T-cell (primary cell): ENCODE measurements at regions not wholly inside any gene's neighbourhood (a gene's known extent, or its start where the extent isn't known, plus 50 kb on each side); places are given as distances from the start of the nearest gene placed in this dataset.

Source experiments
- ATAC-seq, 4 experiments: fragments of 200-7000 bp in 3 of 4; fragments of 150-1000 bp in 1 of 4; cut with Tn5 transposase; replicated peaks in 1 of 4; 1 replicate in 3 of 4; 2 replicates in 1 of 4; pipeline ENCODE4 v1.10.0; 2021; ENCODE audit warnings: moderate library complexity in 3 of 4, mild to moderate bottlenecking in 2 of 4, moderate number of reproducible peaks in 1 of 4
- CTCF ChIA-PET, 2 donors: fragments of 300-600 bp; sonication (Branson Sonifier 250); formaldehyde crosslinking; loops; one replicate each; lab custom pipeline; 2022; ENCODE audit warnings: antibody characterized with exemption in 2 of 2; lab: Charles Lee
- POLR2A ChIA-PET, 2 donors: fragments of 300-600 bp; sonication (Branson Sonifier 250); formaldehyde crosslinking; loops; one replicate each; lab custom pipeline; 2022; ENCODE audit warnings: antibody characterized with exemption in 2 of 2; lab: Charles Lee
- DNase-seq, 35 experiments: peaks; one replicate each; pipeline versions ENCODE4 v3.0.0 to v3.0.0-alpha.2; 2013 to 2023
- H3K27ac ChIP-seq: one replicate; pipeline ENCODE4 v1.5.1; 2013; ENCODE audit warnings: low read length
- H3K27me3 ChIP-seq, 2 experiments: replicated peaks in 1 of 2; 1 replicate in 1 of 2; 2 replicates in 1 of 2; pipeline versions ENCODE4 v1.6.1 to v1.7.0; 2013; ENCODE audit warnings: low read length in 1 of 2, mixed read lengths in 1 of 2; ENCODE audit not compliant: control insufficient read depth in 2 of 2, insufficient read depth in 2 of 2; ENCODE audit errors: extremely low read depth in 1 of 2
- H3K36me3 ChIP-seq, 2 donors: 1 replicate in 1 of 2; 2 replicates in 1 of 2; pipeline versions ENCODE4 v1.6.1 to v1.7.0; 2013; ENCODE audit warnings: low read length in 1 of 2; ENCODE audit not compliant: control insufficient read depth in 2 of 2, insufficient read depth in 1 of 2; ENCODE audit errors: extremely low read depth in 1 of 2
- H3K4me1 ChIP-seq, 2 experiments: 1 replicate in 1 of 2; 2 replicates in 1 of 2; pipeline versions ENCODE4 v1.6.1 to v1.7.0; 2013; ENCODE audit warnings: low read length in 2 of 2, mixed read lengths in 1 of 2; ENCODE audit not compliant: insufficient read depth in 2 of 2, control insufficient read depth in 1 of 2; ENCODE audit errors: extremely low read depth in 1 of 2
- H3K4me3 ChIP-seq, 2 donors: 1 replicate in 1 of 2; 2 replicates in 1 of 2; pipeline versions ENCODE4 v1.5.1 to v1.7.0; 2013; ENCODE audit warnings: mild to moderate bottlenecking in 2 of 2, low read length in 1 of 2, moderate library complexity in 1 of 2; ENCODE audit not compliant: control insufficient read depth in 1 of 2; ENCODE audit errors: extremely low read depth in 1 of 2
- H3K9me3 ChIP-seq: 2 replicates; pipeline ENCODE4 v1.7.0; 2013
- H3K27ac Mint-ChIP-seq, 2 donors: one replicate each; pipeline ENCODE4 v1.8.0; 2020 to 2021; ENCODE audit warnings: mild to moderate bottlenecking in 2 of 2, mixed read lengths in 2 of 2
- H3K27me3 Mint-ChIP-seq, 2 donors: one replicate each; pipeline ENCODE4 v1.8.0; 2021 to 2022; ENCODE audit warnings: mixed read lengths in 2 of 2
- H3K36me3 Mint-ChIP-seq: one replicate; pipeline ENCODE4 v1.8.0; 2021; ENCODE audit warnings: mixed read lengths
- H3K4me1 Mint-ChIP-seq, 3 donors: one replicate each; pipeline ENCODE4 v1.8.0; 2020 to 2022; ENCODE audit warnings: mixed read lengths in 3 of 3, mild to moderate bottlenecking in 1 of 3
- H3K4me3 Mint-ChIP-seq, 3 donors: one replicate each; pipeline ENCODE4 v1.8.0; 2020 to 2022; ENCODE audit warnings: mild to moderate bottlenecking in 3 of 3, mixed read lengths in 3 of 3, moderate library complexity in 3 of 3
- H3K9me3 Mint-ChIP-seq, 3 donors: one replicate each; pipeline ENCODE4 v1.8.0; 2020 to 2022; ENCODE audit warnings: mixed read lengths in 3 of 3
- WGBS: methylation state at CpG from one replicate; pipeline ENCODE4 v1.1.5; 2013; ENCODE audit warnings: missing lambda C conversion rate; ENCODE audit not compliant: insufficient coverage; 5-methylcytosine and 5-hydroxymethylcytosine counted together

- no peaks in the 10 kb centered on the region for H3K27me3 Mint-ChIP-seq
- Histone ChIP-seq H3K27ac (no peak overlapping the region), H3K4me1 (no peaks in the 10 kb centered on the region), H3K36me3 (no peaks in the 10 kb centered on the region), H3K9me3 (no peaks in the 10 kb centered on the region), H3K27me3 (peaks cover 0 to 22% of the 10 kb centered on the region in 2 experiments), H3K4me3 (no peak overlapping the region)
- no peak overlapping the region for H3K4me3 Mint-ChIP-seq
- ChIA-PET CTCF (no interaction called here), POLR2A (no interaction called here)
- DNase-seq (no peak), ATAC-seq (no peak)
- H3K4me1 Mint-ChIP-seq = no peaks in the 10 kb centered on the region
- peaks cover 6 to 16% (median 9%) of the 10 kb centered on the region in 3 donors for H3K9me3 Mint-ChIP-seq
- H3K27ac Mint-ChIP-seq = no peak overlapping the region
- peaks cover 2% of the 10 kb centered on the region for H3K36me3 Mint-ChIP-seq
- no CpG with 5 or more reads among the region's 1 CpG for WGBS
Observed at GRCh38 chr20:24894967-24895366, 54.1 kb upstream of the CST7 start.

GRCh38 chr20:24895431-24895830, 53.6 kb upstream of the CST7 start:
- no peaks in the 10 kb centered on the region for H3K9me3 ChIP-seq
- 78% methylated on average over 3 of the region's 7 CpGs for WGBS
- Mint-ChIP-seq H3K27me3 (no peaks in the 10 kb centered on the region), H3K9me3 (peaks cover 6 to 17% (median 9%) of the 10 kb centered on the region in 3 donors), H3K4me1 (no peaks in the 10 kb centered on the region), H3K36me3 (peaks cover 2% of the 10 kb centered on the region), H3K27ac (no peak overlapping the region), H3K4me3 (no peak overlapping the region)
- ChIA-PET POLR2A (no interaction called here), CTCF (no interaction called here)
- H3K36me3 ChIP-seq = no peaks in the 10 kb centered on the region
- H3K4me1 ChIP-seq = no peaks in the 10 kb centered on the region
- H3K27ac ChIP-seq = no peak overlapping the region
- DNase-seq (no peak), ATAC-seq (no peak)
- H3K4me3 ChIP-seq = no peak overlapping the region
- peaks cover 0 to 26% of the 10 kb centered on the region in 2 experiments for H3K27me3 ChIP-seq

- no peaks in the 10 kb centered on the region for H3K27me3 Mint-ChIP-seq
- no peak overlapping the region for H3K27ac ChIP-seq
- CTCF ChIA-PET = no interaction called here
- DNase-seq (no peak), ATAC-seq (no peak)
- H3K4me3 ChIP-seq = no peak overlapping the region
- peaks cover 6 to 17% (median 9%) of the 10 kb centered on the region in 3 donors for H3K9me3 Mint-ChIP-seq
- no peak overlapping the region for H3K4me3 Mint-ChIP-seq
- no peaks in the 10 kb centered on the region for H3K36me3 ChIP-seq
- no peaks in the 10 kb centered on the region for H3K4me1 Mint-ChIP-seq
- H3K9me3 ChIP-seq = no peaks in the 10 kb centered on the region
- H3K27ac Mint-ChIP-seq = no peak overlapping the region
- POLR2A ChIA-PET = no interaction called here
- peaks cover 0 to 26% of the 10 kb centered on the region in 2 experiments for H3K27me3 ChIP-seq
- WGBS = 88% methylated on average over 9 of the region's 10 CpGs
- H3K4me1 ChIP-seq = no peaks in the 10 kb centered on the region
- peaks cover 2% of the 10 kb centered on the region for H3K36me3 Mint-ChIP-seq
Observed at GRCh38 chr20:24895898-24896658, 53.0 kb upstream of the CST7 start.

GRCh38 chr20:24896984-24897383, 52.1 kb upstream of the CST7 start:
- H3K4me3 Mint-ChIP-seq = no peak overlapping the region
- 70% methylated on average over 5 of the region's 5 CpGs for WGBS
- no peaks in the 10 kb centered on the region for H3K9me3 ChIP-seq
- DNase-seq (no peak), ATAC-seq (no peak)
- peaks cover 2% of the 10 kb centered on the region for H3K36me3 Mint-ChIP-seq
- H3K4me1 ChIP-seq = no peaks in the 10 kb centered on the region
- H3K36me3 ChIP-seq = no peaks in the 10 kb centered on the region
- no peaks in the 10 kb centered on the region for H3K27me3 Mint-ChIP-seq
- no peak overlapping the region for H3K27ac Mint-ChIP-seq
- H3K4me3 ChIP-seq = no peak overlapping the region
- peaks cover 6 to 17% (median 9%) of the 10 kb centered on the region in 3 donors for H3K9me3 Mint-ChIP-seq
- H3K27me3 ChIP-seq = peaks cover 0 to 23% of the 10 kb centered on the region in 2 experiments
- H3K4me1 Mint-ChIP-seq = no peaks in the 10 kb centered on the region
- ChIA-PET POLR2A (no interaction called here), CTCF (no interaction called here)
- H3K27ac ChIP-seq = no peak overlapping the region

- Histone ChIP-seq H3K27me3 (peaks cover 0 to 14% of the 10 kb centered on the region in 2 experiments), H3K4me1 (no peaks in the 10 kb centered on the region), H3K9me3 (no peaks in the 10 kb centered on the region), H3K27ac (no peak overlapping the region), H3K4me3 (no peak overlapping the region), H3K36me3 (no peaks in the 10 kb centered on the region)
- no peaks in the 10 kb centered on the region for H3K4me1 Mint-ChIP-seq
- peaks cover 2% of the 10 kb centered on the region for H3K36me3 Mint-ChIP-seq
- no peaks in the 10 kb centered on the region for H3K27me3 Mint-ChIP-seq
- H3K4me3 Mint-ChIP-seq = no peak overlapping the region
- DNase-seq (no peak), ATAC-seq (no peak)
- H3K9me3 Mint-ChIP-seq = peaks cover 6 to 17% (median 9%) of the 10 kb centered on the region in 3 donors
- no peak overlapping the region for H3K27ac Mint-ChIP-seq
- CTCF ChIA-PET = no interaction called here
- 100% methylated on average over 1 of the region's 4 CpGs for WGBS
- POLR2A ChIA-PET = no interaction called here
Observed at GRCh38 chr20:24897974-24898373, 51.1 kb upstream of the CST7 start.

- H3K9me3 ChIP-seq = no peaks in the 10 kb centered on the region
- Mint-ChIP-seq H3K4me1 (no peaks in the 10 kb centered on the region), H3K9me3 (peaks cover 6 to 17% (median 9%) of the 10 kb centered on the region in 3 donors), H3K27me3 (no peaks in the 10 kb centered on the region), H3K36me3 (peaks cover 2% of the 10 kb centered on the region), H3K27ac (no peak overlapping the region), H3K4me3 (no peak overlapping the region)
- H3K36me3 ChIP-seq = no peaks in the 10 kb centered on the region
- ChIA-PET POLR2A (interaction anchor here in 1 of 2 donors (0.7 kb wide), 1 partner anchor 56 kb away, joined by 7 read pairs; no protein-coding TSS in a partner anchor), CTCF (no interaction called here)
- DNase-seq (no peak), ATAC-seq (no peak)
- 83% methylated on average over 2 of the region's 2 CpGs for WGBS
- no peaks in the 10 kb centered on the region for H3K4me1 ChIP-seq
- H3K4me3 ChIP-seq = no peak overlapping the region
- H3K27me3 ChIP-seq = peaks cover 0 to 7% of the 10 kb centered on the region in 2 experiments
- H3K27ac ChIP-seq = no peak overlapping the region
Observed at GRCh38 chr20:24899153-24899552, 49.9 kb upstream of the CST7 start.
